Endodermal cell (in vitro differentiated cells): ENCODE measurements at regions not wholly inside any gene's neighbourhood (a gene's known extent, or its start where the extent isn't known, plus 50 kb on each side); places are given as distances from the start of the nearest gene placed in this dataset.
"Not testable (repeated sequence)": the region's sequence is repeated elsewhere in the genome, so short reads cannot be mapped to it uniquely, and the experiment has no call there.

Experiments
- DNase-seq: peaks from one replicate; pipeline ENCODE4 v3.0.0-alpha.2; 2017
- H3K27ac ChIP-seq: 2 replicates; pipeline ENCODE4 v1.5.1; 2013; ENCODE audit warnings: mild to moderate bottlenecking, low read depth, low read length, moderate library complexity
- H3K27me3 ChIP-seq: 2 replicates; pipeline ENCODE4 v1.6.1; 2013; ENCODE audit warnings: mild to moderate bottlenecking, low read length, moderate library complexity; ENCODE audit not compliant: insufficient read depth, control insufficient read depth, poor library complexity, severe bottlenecking
- H3K36me3 ChIP-seq: 2 replicates; pipeline ENCODE4 v1.7.0; 2013; ENCODE audit warnings: mild to moderate bottlenecking, low read length, moderate library complexity; ENCODE audit not compliant: control insufficient read depth, insufficient read depth
- H3K4me1 ChIP-seq: one replicate; pipeline ENCODE4 v1.7.0; 2013; ENCODE audit warnings: low read length; ENCODE audit not compliant: control insufficient read depth, insufficient read depth
- H3K4me3 ChIP-seq: 2 replicates; pipeline ENCODE4 v1.5.1; 2013; ENCODE audit warnings: mild to moderate bottlenecking, low read length, moderate library complexity
- H3K9ac ChIP-seq: 2 replicates; pipeline ENCODE4 v1.6.1; 2013; ENCODE audit warnings: mild to moderate bottlenecking, low read length, moderate library complexity; ENCODE audit not compliant: poor library complexity, severe bottlenecking; ENCODE audit errors: extremely low read depth
- H3K9me3 ChIP-seq: 2 replicates; pipeline ENCODE4 v1.6.1; 2013; ENCODE audit warnings: mild to moderate bottlenecking, low read length, moderate library complexity; ENCODE audit not compliant: control insufficient read depth
- H3K27ac Mint-ChIP-seq: 2 replicates; pipeline ENCODE4 v1.8.0; 2020; ENCODE audit warnings: mixed read lengths
- H3K27me3 Mint-ChIP-seq: 2 replicates; pipeline ENCODE4 v1.8.0; 2021; ENCODE audit warnings: mild to moderate bottlenecking, mixed read lengths; ENCODE audit not compliant: insufficient read depth
- H3K36me3 Mint-ChIP-seq: 2 replicates; pipeline ENCODE4 v1.8.0; 2020; ENCODE audit warnings: low read depth, mixed read lengths
- H3K4me1 Mint-ChIP-seq: 2 replicates; pipeline ENCODE4 v1.8.0; 2020; ENCODE audit warnings: mixed read lengths
- H3K4me3 Mint-ChIP-seq: 2 replicates; pipeline ENCODE4 v1.8.0; 2020; ENCODE audit warnings: mild to moderate bottlenecking, moderate library complexity, mixed read lengths
- H3K9me3 Mint-ChIP-seq: 2 replicates; pipeline ENCODE4 v1.8.0; 2020; ENCODE audit warnings: mild to moderate bottlenecking, mixed read lengths
- CTCF ChIP-seq: fragments of 200-600 bp; sonication (generic); conservative IDR thresholded peaks from 2 replicates; pipeline ENCODE4 v1.5.0; 2021; ENCODE audit warnings: antibody characterized with exemption, mild to moderate bottlenecking
- WGBS, 2 experiments: methylation state at CpG; one replicate each; pipeline versions ENCODE4 v1.1.5 to v1.1.7; 2013; ENCODE audit warnings: missing lambda C conversion rate in 2 of 2, mixed read lengths in 1 of 2; ENCODE audit not compliant: insufficient coverage in 1 of 2, insufficient read length in 1 of 2; 5-methylcytosine and 5-hydroxymethylcytosine counted together

GRCh38 chr18:28728891-28729290, 552.0 kb upstream of the CDH2 start:
- no peak for DNase-seq
- Histone ChIP-seq H3K4me3 (no peak overlapping the region), H3K27me3 (no peaks in the 10 kb centered on the region), H3K9ac (no peak overlapping the region), H3K27ac (no peak overlapping the region), H3K9me3 (no peaks in the 10 kb centered on the region), H3K4me1 (no peaks in the 10 kb centered on the region), H3K36me3 (no peaks in the 10 kb centered on the region)
- no peak overlapping the region for H3K4me3 Mint-ChIP-seq
- peaks cover 5% of the 10 kb centered on the region for H3K9me3 Mint-ChIP-seq
- H3K36me3 Mint-ChIP-seq = no peaks in the 10 kb centered on the region
- 100% methylated on average over 1 of the region's 2 CpGs; no CpG with 5 or more reads in 1 of the 2 experiments for WGBS, 2 experiments
- no peaks in the 10 kb centered on the region for H3K27me3 Mint-ChIP-seq
- H3K27ac Mint-ChIP-seq = no peak overlapping the region
- TF ChIP-seq CTCF = no peak
- H3K4me1 Mint-ChIP-seq = no peaks in the 10 kb centered on the region

- not testable (repeated sequence) for H3K36me3 ChIP-seq, H3K4me3 ChIP-seq, H3K9me3 Mint-ChIP-seq, H3K36me3 Mint-ChIP-seq, H3K4me3 Mint-ChIP-seq, H3K4me1 Mint-ChIP-seq, H3K27ac Mint-ChIP-seq, H3K4me1 ChIP-seq, H3K27me3 ChIP-seq, H3K27ac ChIP-seq, DNase-seq, H3K9ac ChIP-seq, H3K9me3 ChIP-seq, H3K27me3 Mint-ChIP-seq
- WGBS, 2 experiments = 93 to 100% methylated on average over 2 to 4 of the region's 4 CpGs
These were observed 550.3 kb upstream of the CDH2 start for GRCh38 chr18:28727189-28727588.

- H3K9me3 Mint-ChIP-seq = peaks cover 2% of the 10 kb centered on the region
These were observed 548.9 kb upstream of the CDH2 start for GRCh38 chr18:28725876-28726275.

More at GRCh38 chr18:28725876-28726275, 548.9 kb upstream of the CDH2 start:
- no peaks in the 10 kb centered on the region for H3K9me3 ChIP-seq
- Mint-ChIP-seq H3K27me3 (no peaks in the 10 kb centered on the region), H3K27ac (no peak overlapping the region), H3K4me3 (no peak overlapping the region), H3K4me1 (no peaks in the 10 kb centered on the region), H3K36me3 (no peaks in the 10 kb centered on the region)
- H3K4me3 ChIP-seq = no peak overlapping the region
- DNase-seq = no peak
- no peak for TF ChIP-seq CTCF
- no peak overlapping the region for H3K9ac ChIP-seq
- 75 to 91% methylated on average over 1 to 2 of the region's 2 CpGs for WGBS, 2 experiments
- H3K27ac ChIP-seq = no peak overlapping the region
- no peaks in the 10 kb centered on the region for H3K4me1 ChIP-seq
- no peaks in the 10 kb centered on the region for H3K36me3 ChIP-seq
- no peaks in the 10 kb centered on the region for H3K27me3 ChIP-seq
